Activated naive CD8-positive, alpha-beta T cell treated with anti-CD3 and anti-CD28 coated beads, Interleukin-2, amount 50 U/mL, for 24 hours (primary cell): ENCODE measurements at regions not wholly inside any gene's neighbourhood (a gene's known extent, or its start where the extent isn't known, plus 50 kb on each side); places are given as distances from the start of the nearest gene placed in this dataset.
"Not testable (repeated sequence)": the region's sequence is repeated elsewhere in the genome, so short reads cannot be mapped to it uniquely, and the experiment has no call there.

Experiments
- ATAC-seq: fragments of 150-1000 bp; cut with Tn5 transposase; one replicate; pipeline ENCODE4 v1.10.0; 2021
- DNase-seq: peaks from one replicate; pipeline ENCODE4 v3.0.0; 2021
- H3K27ac Mint-ChIP-seq: one replicate; pipeline ENCODE4 v1.8.0; 2021; ENCODE audit warnings: mild to moderate bottlenecking, mixed read lengths
- H3K27me3 Mint-ChIP-seq: one replicate; pipeline ENCODE4 v1.8.0; 2021; ENCODE audit warnings: mixed read lengths
- H3K36me3 Mint-ChIP-seq: one replicate; pipeline ENCODE4 v1.8.0; 2021; ENCODE audit warnings: low read depth, mixed read lengths
- H3K4me1 Mint-ChIP-seq: one replicate; pipeline ENCODE4 v1.8.0; 2021; ENCODE audit warnings: mixed read lengths
- H3K4me3 Mint-ChIP-seq: one replicate; pipeline ENCODE4 v1.8.0; 2021; ENCODE audit warnings: mild to moderate bottlenecking, moderate library complexity, mixed read lengths
- H3K9me3 Mint-ChIP-seq: one replicate; pipeline ENCODE4 v1.8.0; 2021; ENCODE audit warnings: mixed read lengths

DNA sequence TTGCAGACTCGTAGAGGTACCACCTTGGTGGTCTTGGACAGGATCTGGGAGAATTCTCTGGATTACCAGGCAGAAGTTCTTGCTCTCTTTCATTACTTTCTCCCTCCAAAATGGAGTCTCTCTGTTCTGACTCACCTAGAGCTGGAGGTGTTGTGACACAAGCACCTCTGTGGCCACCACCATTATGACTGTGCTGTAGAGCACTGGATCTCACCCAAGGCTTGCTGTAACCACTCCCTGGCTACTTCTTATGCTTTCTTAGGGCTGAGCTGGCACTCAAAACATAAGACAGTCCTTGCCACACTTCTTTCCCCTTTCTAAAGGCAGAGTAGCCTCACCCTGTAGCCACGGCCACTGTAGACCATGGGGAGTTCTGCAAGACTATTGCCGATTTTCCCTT lies 296.6 kb upstream of the DIPK2B start:
- peak; percentile 49 for ATAC-seq
- H3K9me3 Mint-ChIP-seq, result peaks cover 34% of the 10 kb centered on the region
- H3K27ac Mint-ChIP-seq, result no peak overlapping the region
- no peaks in the 10 kb centered on the region for H3K4me1 Mint-ChIP-seq
- DNase-seq, result no peak
- no peak overlapping the region for H3K4me3 Mint-ChIP-seq
- no peaks in the 10 kb centered on the region for H3K27me3 Mint-ChIP-seq
- no peaks in the 10 kb centered on the region for H3K36me3 Mint-ChIP-seq

DNA sequence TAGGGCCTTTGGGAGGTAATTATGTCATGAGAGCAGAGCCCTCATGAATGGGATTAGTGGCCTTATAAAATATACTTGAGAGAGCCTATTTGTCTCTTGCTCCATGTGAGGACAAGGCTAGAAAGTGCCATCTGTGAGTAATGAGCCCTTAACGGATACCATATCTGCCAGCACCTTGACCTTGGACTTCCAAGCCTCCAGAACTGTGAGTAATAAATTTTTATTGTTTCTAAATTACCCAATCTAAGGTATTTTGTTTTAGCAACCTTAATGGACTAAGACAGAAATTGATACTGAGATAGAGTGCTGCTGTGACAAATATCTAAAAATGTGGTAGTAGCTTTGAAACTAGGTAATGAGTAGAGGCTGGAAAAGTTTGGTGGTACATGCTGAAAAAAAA lies 285.0 kb upstream of the DIPK2B start:
- Mint-ChIP-seq H3K27me3 (peaks cover 2% of the 10 kb centered on the region), H3K4me3 (no peak overlapping the region), H3K9me3 (peaks cover 4% of the 10 kb centered on the region), H3K27ac (no peak overlapping the region), H3K36me3 (peaks cover 1% of the 10 kb centered on the region), H3K4me1 (peaks cover 4% of the 10 kb centered on the region)
- no peak for DNase-seq
- no peak for ATAC-seq

GRCh38 chrX:45479835-45480422 lies 279.3 kb upstream of the DIPK2B start:
- Mint-ChIP-seq H3K4me3 (no peak overlapping the region), H3K27ac (peak overlapping the region; percentile 13), H3K27me3 (peaks cover 6% of the 10 kb centered on the region), H3K36me3 (no peaks in the 10 kb centered on the region), H3K9me3 (peaks cover 6% of the 10 kb centered on the region), H3K4me1 (peaks cover 10% of the 10 kb centered on the region)
- peak; percentile 40 for ATAC-seq
- no peak for DNase-seq

DNA sequence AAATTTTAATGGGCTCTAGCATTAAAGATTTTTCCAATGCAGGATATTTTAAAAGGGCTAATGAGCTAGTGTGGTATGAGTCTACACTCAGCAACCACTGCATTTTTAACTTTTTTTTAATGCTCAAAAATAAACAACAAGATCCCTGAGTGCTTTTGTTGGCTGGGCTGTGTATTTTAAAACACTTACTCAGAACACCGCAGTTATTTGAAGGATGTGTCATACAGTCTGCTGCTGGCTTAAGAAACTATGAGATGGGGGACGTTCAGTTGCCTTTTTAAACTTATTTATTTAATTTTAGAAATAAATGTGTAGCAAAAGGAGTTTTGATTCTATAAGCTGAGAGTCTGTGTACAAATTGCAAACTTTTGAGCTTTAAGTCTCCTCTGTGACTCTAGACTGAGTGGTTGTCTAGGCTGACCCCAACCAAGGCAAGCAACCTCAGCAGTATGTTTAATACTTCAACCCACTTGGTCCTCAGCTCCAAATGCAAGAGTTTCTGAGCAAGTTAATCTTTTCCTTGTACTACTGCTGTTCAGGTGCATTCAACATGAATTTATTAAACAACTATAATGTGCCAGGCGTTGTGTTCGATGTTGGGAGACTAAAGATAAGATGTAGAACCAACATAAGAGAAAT lies 278.6 kb upstream of the DIPK2B start:
- no peak for DNase-seq
- Mint-ChIP-seq H3K27me3 (peaks cover 6% of the 10 kb centered on the region), H3K27ac (peak overlapping the region; percentile 13), H3K36me3 (no peaks in the 10 kb centered on the region), H3K4me1 (peaks cover 10% of the 10 kb centered on the region), H3K4me3 (no peak overlapping the region), H3K9me3 (peaks cover 6% of the 10 kb centered on the region)
- ATAC-seq, result no peak

DNA sequence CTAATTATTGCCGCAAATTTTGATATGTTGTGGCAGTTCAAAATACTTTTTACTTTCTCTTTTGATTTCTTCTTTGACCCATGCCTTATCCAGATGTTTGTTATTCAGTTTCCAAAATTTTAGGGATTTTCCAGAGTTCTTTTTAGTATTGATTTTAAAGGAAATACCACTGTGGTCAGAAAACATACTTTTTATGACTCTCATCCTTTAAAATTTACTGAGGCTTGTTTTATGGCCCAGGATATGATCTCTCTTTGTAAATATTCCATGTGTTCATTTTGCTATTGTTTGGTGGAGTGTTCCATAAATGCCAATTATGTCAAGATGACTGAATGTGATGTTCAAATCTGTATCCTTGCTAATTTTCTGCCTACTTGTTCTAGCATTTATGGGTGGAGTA lies 272.3 kb upstream of the DIPK2B start:
- Mint-ChIP-seq H3K9me3 (peaks cover 5% of the 10 kb centered on the region), H3K27ac (no peak overlapping the region), H3K4me3 (no peak overlapping the region), H3K4me1 (peaks cover 8% of the 10 kb centered on the region), H3K27me3 (peaks cover 12% of the 10 kb centered on the region), H3K36me3 (no peaks in the 10 kb centered on the region)
- no peak for DNase-seq
- ATAC-seq, result no peak

DNA sequence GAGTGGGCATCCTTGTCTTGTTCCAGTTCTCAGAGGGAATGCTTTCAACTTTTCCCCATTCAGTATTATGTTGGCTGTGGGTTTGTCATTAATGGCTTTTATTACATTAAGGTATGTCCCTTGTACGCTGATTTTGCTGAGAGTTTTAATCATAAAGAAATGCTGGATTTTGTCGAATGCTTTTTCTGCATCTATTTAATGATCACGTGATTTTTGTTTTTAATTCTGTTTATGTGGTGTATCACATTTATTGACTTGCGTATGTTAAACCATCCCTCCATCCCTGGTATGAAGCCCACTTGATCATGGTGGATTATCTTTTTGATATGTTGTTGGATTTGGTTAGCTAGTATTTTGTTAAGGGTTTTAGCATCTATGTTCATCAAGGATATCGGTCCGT lies 266.9 kb upstream of the DIPK2B start:
- Mint-ChIP-seq H3K27me3 (peaks cover 19% of the 10 kb centered on the region), H3K9me3 (peaks cover 16% of the 10 kb centered on the region)
- not testable (repeated sequence) for H3K36me3 Mint-ChIP-seq, H3K27ac Mint-ChIP-seq, ATAC-seq, H3K4me1 Mint-ChIP-seq, H3K4me3 Mint-ChIP-seq, DNase-seq

DNA sequence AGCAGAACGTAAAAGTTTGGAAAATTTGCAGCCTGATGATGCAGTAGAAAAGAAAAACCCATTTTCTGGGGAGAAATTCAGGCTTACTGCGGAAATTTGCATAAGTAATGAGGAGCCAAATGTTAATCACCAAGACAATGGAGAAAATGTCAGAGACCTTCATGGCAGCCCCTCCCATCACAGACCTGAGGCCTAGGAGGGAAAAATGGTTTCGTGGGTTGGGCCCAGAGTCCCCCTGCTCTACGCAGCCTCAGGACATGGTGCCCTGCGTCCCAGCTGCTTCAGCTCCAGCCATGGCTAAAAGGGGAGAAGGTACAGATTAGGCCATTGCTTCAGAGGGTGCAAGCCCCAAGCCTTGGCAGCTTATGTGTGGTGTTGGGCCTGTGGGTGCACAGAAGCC lies 255.1 kb upstream of the DIPK2B start:
- not testable (repeated sequence) for H3K36me3 Mint-ChIP-seq, H3K4me1 Mint-ChIP-seq, H3K27ac Mint-ChIP-seq, ATAC-seq, H3K4me3 Mint-ChIP-seq, H3K9me3 Mint-ChIP-seq, H3K27me3 Mint-ChIP-seq, DNase-seq

DNA sequence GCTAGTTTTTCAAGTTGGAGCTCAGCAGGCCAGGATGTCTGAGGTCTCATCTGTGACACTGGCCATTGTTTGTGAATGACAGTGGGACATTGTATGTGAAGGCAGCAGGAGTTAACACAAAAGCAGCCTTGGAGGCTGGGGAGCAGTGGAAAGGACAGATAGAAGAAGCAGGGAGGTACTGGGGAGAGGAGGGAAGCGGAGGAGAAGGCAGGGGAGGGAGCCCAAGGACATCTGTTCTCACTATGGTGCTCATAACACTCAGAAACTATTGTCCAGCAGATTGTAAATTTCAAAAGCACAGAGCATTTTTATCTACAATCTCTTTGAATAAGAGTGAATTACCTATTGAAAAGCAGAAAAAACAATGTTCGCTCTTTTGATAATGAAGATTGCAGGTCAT lies 253.6 kb upstream of the DIPK2B start:
- peaks cover under 1% of the 10 kb centered on the region for H3K27me3 Mint-ChIP-seq
- ATAC-seq, result no peak
- no peaks in the 10 kb centered on the region for H3K36me3 Mint-ChIP-seq
- H3K27ac Mint-ChIP-seq, result no peak overlapping the region
- no peak for DNase-seq
- no peaks in the 10 kb centered on the region for H3K9me3 Mint-ChIP-seq
- no peak overlapping the region for H3K4me3 Mint-ChIP-seq
- no peaks in the 10 kb centered on the region for H3K4me1 Mint-ChIP-seq

- Mint-ChIP-seq H3K9me3 (no peaks in the 10 kb centered on the region), H3K4me3 (no peak overlapping the region), H3K27ac (no peak overlapping the region), H3K27me3 (no peaks in the 10 kb centered on the region), H3K36me3 (no peaks in the 10 kb centered on the region), H3K4me1 (peaks cover 8% of the 10 kb centered on the region)
- ATAC-seq, result no peak
- no peak for DNase-seq
These were observed 249.3 kb upstream of the DIPK2B start for GRCh38 chrX:45449982-45450381.

DNA sequence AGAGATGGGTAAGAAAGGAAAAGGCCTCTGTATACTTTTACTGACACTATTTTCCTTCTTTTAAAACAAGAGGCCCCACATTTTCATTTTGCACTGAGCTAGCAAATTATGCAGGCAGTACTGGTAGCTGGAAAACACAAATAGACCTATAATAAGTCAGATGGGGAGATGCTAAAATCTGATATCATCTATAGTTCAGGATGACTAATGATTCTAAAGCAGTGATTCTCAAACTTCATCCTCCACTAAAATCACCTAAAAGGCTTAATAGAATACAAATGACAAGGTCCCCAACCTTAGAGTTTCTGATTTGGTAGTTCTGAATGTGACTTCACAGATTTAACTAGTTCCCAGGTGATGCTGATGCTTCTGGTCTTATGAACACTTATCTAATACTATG lies 247.3 kb upstream of the DIPK2B start:
- H3K36me3 Mint-ChIP-seq, result no peaks in the 10 kb centered on the region
- peaks cover 8% of the 10 kb centered on the region for H3K4me1 Mint-ChIP-seq
- no peaks in the 10 kb centered on the region for H3K9me3 Mint-ChIP-seq
- ATAC-seq (no peak), DNase-seq (no peak)
- H3K27me3 Mint-ChIP-seq, result no peaks in the 10 kb centered on the region
- no peak overlapping the region for H3K4me3 Mint-ChIP-seq
- H3K27ac Mint-ChIP-seq, result no peak overlapping the region

- ATAC-seq, result no peak
- Mint-ChIP-seq H3K36me3 (no peaks in the 10 kb centered on the region), H3K4me3 (no peak overlapping the region), H3K27me3 (no peaks in the 10 kb centered on the region), H3K4me1 (peaks cover 8% of the 10 kb centered on the region), H3K27ac (no peak overlapping the region), H3K9me3 (no peaks in the 10 kb centered on the region)
- no peak for DNase-seq
These were observed 246.7 kb upstream of the DIPK2B start for GRCh38 chrX:45447331-45447730.

- peak overlapping the region; percentile 27 for H3K27ac Mint-ChIP-seq
- no peaks in the 10 kb centered on the region for H3K9me3 Mint-ChIP-seq
- H3K27me3 Mint-ChIP-seq, result no peaks in the 10 kb centered on the region
- H3K36me3 Mint-ChIP-seq, result no peaks in the 10 kb centered on the region
- DNase-seq (no peak), ATAC-seq (peak; percentile 86)
- no peak overlapping the region for H3K4me3 Mint-ChIP-seq
- H3K4me1 Mint-ChIP-seq, result peaks cover 8% of the 10 kb centered on the region
These were observed 245.2 kb upstream of the DIPK2B start for GRCh38 chrX:45445745-45446412.

DNA sequence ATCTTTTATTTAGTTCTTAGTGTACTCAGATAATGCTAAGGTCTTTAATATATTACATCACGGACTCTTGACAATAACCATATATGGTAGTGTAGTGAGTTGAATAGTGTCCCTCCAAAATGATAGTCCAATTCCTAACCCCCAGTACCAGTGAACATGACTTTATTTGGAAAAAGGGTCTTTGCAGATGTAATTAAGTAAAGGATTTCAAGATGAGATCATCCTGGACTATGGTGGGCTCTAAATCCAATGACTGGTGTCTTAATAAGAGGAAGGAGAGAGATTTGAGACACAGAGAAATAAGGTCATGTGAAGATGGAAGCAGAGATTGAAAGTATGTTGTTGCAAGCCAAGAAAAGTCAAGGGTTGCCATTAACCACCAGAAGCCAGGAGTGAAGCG lies 236.5 kb upstream of the DIPK2B start:
- Mint-ChIP-seq H3K9me3 (peaks cover under 1% of the 10 kb centered on the region), H3K4me3 (no peak overlapping the region), H3K36me3 (peaks cover under 1% of the 10 kb centered on the region), H3K27ac (no peak overlapping the region), H3K27me3 (peaks cover 2% of the 10 kb centered on the region), H3K4me1 (no peaks in the 10 kb centered on the region)
- ATAC-seq, result no peak
- DNase-seq, result no peak

GRCh38 chrX:45435481-45435880 lies 234.8 kb upstream of the DIPK2B start:
- H3K27ac Mint-ChIP-seq, result no peak overlapping the region
- DNase-seq (no peak), ATAC-seq (no peak)
- H3K36me3 Mint-ChIP-seq, result peaks cover 3% of the 10 kb centered on the region
- H3K4me1 Mint-ChIP-seq, result no peaks in the 10 kb centered on the region
- H3K27me3 Mint-ChIP-seq, result peaks cover 5% of the 10 kb centered on the region
- H3K9me3 Mint-ChIP-seq, result peaks cover 4% of the 10 kb centered on the region
- H3K4me3 Mint-ChIP-seq, result no peak overlapping the region

DNA sequence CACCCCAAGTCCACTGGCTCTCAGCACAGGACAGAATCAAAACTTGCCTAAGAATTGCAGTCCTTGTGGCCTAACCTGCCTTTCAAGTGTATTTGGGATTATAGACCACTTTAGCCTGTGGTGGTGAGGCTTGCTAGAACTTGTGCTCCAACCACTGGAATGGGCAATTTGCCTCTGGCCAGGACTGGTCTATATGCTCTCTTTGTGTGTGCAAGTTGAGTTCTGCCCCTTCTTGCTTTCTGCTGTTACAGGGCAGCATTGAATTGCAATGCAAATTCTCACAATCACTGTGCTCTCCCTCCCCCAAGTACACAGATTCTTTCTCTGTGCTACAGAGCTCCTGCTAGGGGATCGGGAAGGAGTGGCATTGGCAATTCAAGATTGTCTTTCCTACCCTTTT lies 233.6 kb upstream of the DIPK2B start:
- Mint-ChIP-seq H3K27me3 (peaks cover 5% of the 10 kb centered on the region), H3K27ac (no peak overlapping the region), H3K36me3 (peaks cover 3% of the 10 kb centered on the region), H3K9me3 (peaks cover 4% of the 10 kb centered on the region), H3K4me3 (no peak overlapping the region), H3K4me1 (no peaks in the 10 kb centered on the region)
- no peak for ATAC-seq
- DNase-seq, result no peak
